Lung (tissue), 11 donors: ENCODE measurements at regions not wholly inside any gene's neighbourhood (a gene's known extent, or its start where the extent isn't known, plus 50 kb on each side); places are given as distances from the start of the nearest gene placed in this dataset.
"Not testable (repeated sequence)": the region's sequence is repeated elsewhere in the genome, so short reads cannot be mapped to it uniquely, and the experiment has no call there.

Source experiments
- ATAC-seq: fragments of 200-7000 bp; cut with Tn5 transposase; one replicate; pipeline ENCODE4 v1.9.1; 2020; ENCODE audit warnings: moderate number of reproducible peaks; ENCODE audit not compliant: insufficient read depth, low FRiP score
- DNase-seq, 3 donors: peaks; one replicate each; pipeline ENCODE4 v3.0.0-alpha.2; 2013 to 2017
- H3K27ac ChIP-seq, 2 donors: one replicate each; pipeline ENCODE4 v1.5.1; 2013; ENCODE audit warnings: mild to moderate bottlenecking in 2 of 2, moderate library complexity in 2 of 2, control low read depth in 1 of 2, inconsistent platforms in 1 of 2, low read depth in 1 of 2, low read length in 1 of 2
- H3K27me3 ChIP-seq, 3 donors: one replicate each; pipeline ENCODE4 v1.5.1; 2013; ENCODE audit warnings: low read length in 2 of 3; ENCODE audit not compliant: control insufficient read depth in 3 of 3, insufficient read depth in 3 of 3
- H3K36me3 ChIP-seq, 4 donors: one replicate each; pipeline ENCODE4 v1.5.1; 2013; ENCODE audit warnings: low read length in 4 of 4, mild to moderate bottlenecking in 1 of 4, moderate library complexity in 1 of 4; ENCODE audit not compliant: control insufficient read depth in 4 of 4, insufficient read depth in 4 of 4
- H3K4me1 ChIP-seq, 5 donors: one replicate each; pipeline ENCODE4 v1.5.1; 2013; ENCODE audit warnings: low read length in 5 of 5, mild to moderate bottlenecking in 2 of 5, moderate library complexity in 1 of 5; ENCODE audit not compliant: control insufficient read depth in 5 of 5, insufficient read depth in 5 of 5
- H3K4me3 ChIP-seq: one replicate; pipeline ENCODE4 v1.5.1; 2013; ENCODE audit warnings: mild to moderate bottlenecking, control low read depth, moderate library complexity
- H3K9ac ChIP-seq, 2 donors: one replicate each; pipeline ENCODE4 v1.5.1; 2013; ENCODE audit warnings: low read length in 2 of 2, control low read depth in 1 of 2; ENCODE audit not compliant: insufficient read depth in 1 of 2
- H3K9me3 ChIP-seq, 4 donors: one replicate each; pipeline ENCODE4 v1.5.1; 2013; ENCODE audit warnings: low read length in 3 of 4, mild to moderate bottlenecking in 1 of 4, moderate library complexity in 1 of 4; ENCODE audit not compliant: control insufficient read depth in 4 of 4, insufficient read depth in 3 of 4
- CTCF ChIP-seq: IDR thresholded peaks from 2 replicates; pipeline ENCODE4 v1.5.1; 2012; ENCODE audit warnings: mild to moderate bottlenecking; ENCODE audit errors: control extremely low read depth, extremely low read depth
- WGBS, 2 donors: extraction: QIAGEN DNeasy Blood & Tissue Kit; methylation state at CpG; one replicate each; pipeline ENCODE4 v1.1.7; 2013; 5-methylcytosine and 5-hydroxymethylcytosine counted together
- donor health status: control.
- donor health status: control.
- donor health status: Bipolar disorder and iron deficiency.
- donor health status: healthy.
- donor health status: DM: yes; HTN: yes; CAD: no.

GRCh38 chr5:44048276-44048984 lies 340.8 kb downstream of the FGF10 start:
- Histone ChIP-seq H3K36me3 (no peaks in the 10 kb centered on the region), H3K4me1 (peaks cover 0 to 9% (median 5%) of the 10 kb centered on the region in 5 donors), H3K9ac (no peak overlapping the region), H3K27me3 (no peaks in the 10 kb centered on the region), H3K9me3 (no peaks in the 10 kb centered on the region), H3K27ac (no peak overlapping the region), H3K4me3 (no peak overlapping the region)
- 50 to 58% methylated on average over 4 of the region's 4 CpGs for WGBS, 2 donors
- DNase-seq (peak in 1 of 3 donors; percentile 13), ATAC-seq (no peak)
- no peak for TF ChIP-seq CTCF

- H3K36me3 ChIP-seq: no peaks in the 10 kb centered on the region
- peaks cover 0 to 9% (median 5%) of the 10 kb centered on the region in 5 donors for H3K4me1 ChIP-seq
- no peak for TF ChIP-seq CTCF
- no peaks in the 10 kb centered on the region for H3K9me3 ChIP-seq
- WGBS, 2 donors: 65 to 78% methylated on average over 6 of the region's 6 CpGs
- DNase-seq (peak; percentile 48 to 70 (median 53)), ATAC-seq (no peak)
- H3K4me3 ChIP-seq: no peak overlapping the region
- H3K9ac ChIP-seq: no peak overlapping the region
- no peak overlapping the region for H3K27ac ChIP-seq
- no peaks in the 10 kb centered on the region for H3K27me3 ChIP-seq
These were observed 342.4 kb downstream of the FGF10 start for GRCh38 chr5:44046619-44047364.

GRCh38 chr5:44044549-44044948 lies 344.7 kb downstream of the FGF10 start:
- not testable (repeated sequence) for H3K27ac ChIP-seq, H3K4me1 ChIP-seq, H3K9ac ChIP-seq, H3K36me3 ChIP-seq, DNase-seq, H3K4me3 ChIP-seq, ATAC-seq, H3K9me3 ChIP-seq, H3K27me3 ChIP-seq
- 90 to 97% methylated on average over 4 of the region's 4 CpGs for WGBS, 2 donors

- 55 to 81% methylated on average over 1 of the region's 1 CpG for WGBS, 2 donors
- TF ChIP-seq CTCF: no peak
- H3K27ac ChIP-seq: no peak overlapping the region
- no peaks in the 10 kb centered on the region for H3K9me3 ChIP-seq
- peak in 2 of 3 donors; percentile 60 to 66 for DNase-seq
- H3K4me1 ChIP-seq: peaks cover 0 to 12% (median 6%) of the 10 kb centered on the region in 5 donors
- no peak overlapping the region for H3K4me3 ChIP-seq
- H3K9ac ChIP-seq: no peak overlapping the region
- H3K27me3 ChIP-seq: no peaks in the 10 kb centered on the region
- ATAC-seq: no peak
- H3K36me3 ChIP-seq: no peaks in the 10 kb centered on the region
These were observed 361.0 kb downstream of the FGF10 start for GRCh38 chr5:44028226-44028625.
